Naive thymus-derived CD4-positive, alpha-beta T cell (primary cell): ENCODE measurements at regions not wholly inside any gene's neighbourhood (a gene's known extent, or its start where the extent isn't known, plus 50 kb on each side); places are given as distances from the start of the nearest gene placed in this dataset.

Source experiments
- ATAC-seq: fragments of 150-1000 bp; cut with Tn5 transposase; 2 replicates; pipeline ENCODE4 v1.10.0; 2021; ENCODE audit warnings: mild to moderate bottlenecking, moderate library complexity
- CTCF ChIA-PET: fragments of 350-600 bp; sonication (Branson Sonifier 250); formaldehyde crosslinking; loops from one replicate; lab custom pipeline; 2021; ENCODE audit warnings: antibody characterized with exemption; lab: Charles Lee
- POLR2A ChIA-PET: fragments of 350-600 bp; sonication (Branson Sonifier 250); formaldehyde crosslinking; loops from one replicate; lab custom pipeline; 2021; ENCODE audit warnings: antibody characterized with exemption, inconsistent platforms; lab: Charles Lee
- DNase-seq, 9 donors: peaks; one replicate each; pipeline versions ENCODE4 v3.0.0 to v3.0.0-alpha.2; 2020 to 2022; ENCODE audit warnings: mixed read lengths in 1 of 9
- H3K27ac ChIP-seq: one replicate; pipeline ENCODE4 v1.7.0; 2013; ENCODE audit warnings: mild to moderate bottlenecking, low read depth, low read length, moderate library complexity
- H3K27me3 ChIP-seq, 2 donors: one replicate each; pipeline ENCODE4 v1.7.0; 2013; ENCODE audit warnings: low read length in 2 of 2, mild to moderate bottlenecking in 2 of 2, moderate library complexity in 2 of 2; ENCODE audit not compliant: control insufficient read depth in 2 of 2, insufficient read depth in 2 of 2
- H3K36me3 ChIP-seq, 3 experiments: 1 replicate in 2 of 3; 2 replicates in 1 of 3; pipeline ENCODE4 v1.7.0; 2013; ENCODE audit warnings: low read length in 3 of 3, mild to moderate bottlenecking in 3 of 3, moderate library complexity in 1 of 3; ENCODE audit not compliant: insufficient read depth in 3 of 3, control insufficient read depth in 2 of 3
- H3K4me1 ChIP-seq, 2 donors: one replicate each; pipeline ENCODE4 v1.7.0; 2013; ENCODE audit warnings: low read length in 2 of 2, mild to moderate bottlenecking in 2 of 2, moderate library complexity in 1 of 2; ENCODE audit not compliant: control insufficient read depth in 2 of 2, insufficient read depth in 2 of 2
- H3K4me3 ChIP-seq: 2 replicates; pipeline ENCODE4 v1.7.0; 2013; ENCODE audit warnings: mild to moderate bottlenecking, low read length
- H3K9me3 ChIP-seq, 3 experiments: 1 replicate in 2 of 3; 2 replicates in 1 of 3; pipeline ENCODE4 v1.7.0; 2013; ENCODE audit warnings: low read length in 3 of 3; ENCODE audit not compliant: control insufficient read depth in 2 of 3
- H3K27ac Mint-ChIP-seq, 9 donors: one replicate each; pipeline ENCODE4 v1.8.0; 2020 to 2022; ENCODE audit warnings: mixed read lengths in 9 of 9, mild to moderate bottlenecking in 8 of 9, moderate library complexity in 5 of 9, inconsistent platforms in 2 of 9
- H3K27me3 Mint-ChIP-seq, 5 donors: one replicate each; pipeline ENCODE4 v1.8.0; 2021 to 2022; ENCODE audit warnings: mixed read lengths in 5 of 5, mild to moderate bottlenecking in 1 of 5
- H3K36me3 Mint-ChIP-seq, 5 donors: one replicate each; pipeline ENCODE4 v1.8.0; 2020 to 2022; ENCODE audit warnings: mixed read lengths in 5 of 5, mild to moderate bottlenecking in 3 of 5, inconsistent platforms in 1 of 5
- H3K4me1 Mint-ChIP-seq, 7 donors: one replicate each; pipeline ENCODE4 v1.8.0; 2020 to 2022; ENCODE audit warnings: mixed read lengths in 7 of 7, mild to moderate bottlenecking in 3 of 7, inconsistent platforms in 1 of 7
- H3K4me3 Mint-ChIP-seq, 10 donors: one replicate each; pipeline ENCODE4 v1.8.0; 2020 to 2022; ENCODE audit warnings: mild to moderate bottlenecking in 10 of 10, mixed read lengths in 10 of 10, moderate library complexity in 6 of 10, inconsistent platforms in 2 of 10
- H3K9me3 Mint-ChIP-seq, 11 donors: one replicate each; pipeline ENCODE4 v1.8.0; 2020 to 2022; ENCODE audit warnings: mixed read lengths in 11 of 11, mild to moderate bottlenecking in 4 of 11, inconsistent platforms in 1 of 11, moderate library complexity in 1 of 11
- intact Hi-C, 2 donors: fragments of 100-400 bp; cut with micrococcal nuclease; formaldehyde crosslinking; loops; one replicate each; pipeline ENCODE4 v1.15.1; 2023

DNA sequence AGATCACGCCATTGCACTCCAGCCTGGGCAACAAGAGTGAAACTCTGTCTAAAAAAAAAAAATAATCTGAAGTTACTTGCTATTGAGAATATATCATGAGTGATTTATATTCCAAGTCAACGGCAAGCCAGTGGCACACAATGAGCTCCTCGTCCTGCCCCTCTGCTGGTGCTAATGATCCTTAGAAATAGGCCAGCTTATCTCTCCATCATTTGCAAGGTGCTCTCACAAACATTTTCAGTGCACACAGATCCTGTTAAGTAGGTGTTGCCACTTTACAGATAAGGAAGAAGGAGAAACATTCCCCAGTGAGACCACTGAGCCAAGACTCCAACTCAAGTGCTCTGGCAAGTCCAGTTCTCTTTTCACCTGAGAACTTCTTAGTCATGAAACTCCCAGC lies 91.3 kb upstream of the GPR45 start:
- Mint-ChIP-seq H3K4me1 (no peaks in the 10 kb centered on the region), H3K36me3 (no peaks in the 10 kb centered on the region), H3K4me3 (no peak overlapping the region), H3K27ac (no peak overlapping the region), H3K27me3 (peaks cover 32 to 67% (median 53%) of the 10 kb centered on the region in 5 donors), H3K9me3 (peaks cover 0 to 5% (median 0%) of the 10 kb centered on the region in 11 donors)
- no peaks in the 10 kb centered on the region for H3K4me1 ChIP-seq
- ATAC-seq, result no peak
- H3K27ac ChIP-seq, result no peak overlapping the region
- ChIA-PET POLR2A (no interaction called here), CTCF (no interaction called here)
- no peak overlapping the region for H3K4me3 ChIP-seq
- intact Hi-C loops, result no loop called here
- H3K9me3 ChIP-seq, result no peaks in the 10 kb centered on the region
- H3K36me3 ChIP-seq, result no peaks in the 10 kb centered on the region
- no peak for DNase-seq
- no peaks in the 10 kb centered on the region for H3K27me3 ChIP-seq

DNA sequence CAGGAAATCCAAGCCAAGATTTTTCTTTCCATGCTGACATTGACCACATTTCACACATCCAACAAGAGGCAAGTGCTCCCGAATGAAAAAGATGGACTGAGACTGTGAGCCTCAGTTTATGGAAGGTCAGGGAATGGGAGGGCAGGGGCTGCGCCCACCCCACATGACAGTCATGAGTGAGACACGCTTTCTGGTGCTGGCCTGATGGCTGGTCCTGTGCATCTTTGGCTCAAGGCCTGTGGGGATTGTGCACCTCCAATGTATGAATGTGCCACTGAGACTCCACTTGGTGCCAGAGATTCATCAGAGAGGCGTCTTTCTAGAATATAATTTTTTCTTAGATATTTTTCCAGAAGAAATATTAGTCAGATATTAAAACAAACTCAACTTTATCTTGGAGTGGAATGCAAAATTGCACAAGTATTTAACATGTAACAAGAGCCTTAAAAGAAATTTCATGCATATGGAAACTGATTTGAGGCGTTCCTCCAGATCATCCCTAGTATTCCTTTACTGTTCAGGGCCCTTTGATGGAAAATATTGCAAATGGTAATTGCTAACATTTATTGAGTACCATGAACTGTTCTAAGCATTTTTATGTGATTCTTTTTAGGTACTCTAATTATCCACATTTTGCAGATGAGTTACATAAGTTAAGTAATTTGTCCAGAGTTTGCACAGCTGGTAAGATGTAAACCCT lies 87.3 kb upstream of the GPR45 start:
- Mint-ChIP-seq H3K27ac (no peak overlapping the region), H3K9me3 (peaks cover 0 to 35% (median 16%) of the 10 kb centered on the region in 11 donors), H3K4me1 (no peaks in the 10 kb centered on the region), H3K36me3 (peaks cover 0 to 4% (median 0%) of the 10 kb centered on the region in 5 donors), H3K27me3 (peaks cover 44 to 66% (median 58%) of the 10 kb centered on the region in 5 donors), H3K4me3 (no peak overlapping the region)
- DNase-seq (no peak), ATAC-seq (no peak)
- ChIA-PET POLR2A (interaction anchor here (0.7 kb wide), 1 partner anchor 1143 kb away, joined by 4 read pairs; no protein-coding TSS in a partner anchor), CTCF (no interaction called here)
- Histone ChIP-seq H3K27me3 (no peaks in the 10 kb centered on the region), H3K4me3 (no peak overlapping the region), H3K4me1 (no peaks in the 10 kb centered on the region), H3K27ac (no peak overlapping the region), H3K36me3 (no peaks in the 10 kb centered on the region), H3K9me3 (no peaks in the 10 kb centered on the region)
- intact Hi-C loops, result no loop called here

DNA sequence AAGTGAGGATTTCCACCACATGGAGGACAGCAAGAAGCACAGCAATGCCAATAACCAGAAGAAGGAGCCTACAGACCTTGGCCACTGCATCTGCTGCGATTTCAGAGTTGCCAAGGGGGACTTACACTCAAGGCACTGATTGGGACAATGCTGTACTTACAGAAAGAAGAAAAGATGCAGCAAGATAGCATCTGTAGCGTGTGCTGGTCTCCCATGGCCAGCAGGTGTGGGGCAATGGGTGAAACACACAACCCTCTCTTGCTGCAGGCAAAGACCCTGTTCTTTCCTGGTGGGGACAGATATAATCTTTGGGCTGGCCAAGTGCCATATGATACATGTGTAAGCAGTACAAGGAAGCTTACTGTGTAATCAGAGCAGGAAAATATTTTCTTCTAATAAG lies 85.4 kb upstream of the GPR45 start:
- ChIA-PET POLR2A (no interaction called here), CTCF (no interaction called here)
- H3K27ac ChIP-seq, result no peak overlapping the region
- H3K9me3 ChIP-seq, result no peaks in the 10 kb centered on the region
- H3K4me3 ChIP-seq, result no peak overlapping the region
- Mint-ChIP-seq H3K27ac (no peak overlapping the region), H3K4me1 (no peaks in the 10 kb centered on the region), H3K36me3 (peaks cover 0 to 4% (median 0%) of the 10 kb centered on the region in 5 donors), H3K4me3 (no peak overlapping the region), H3K9me3 (peaks cover 0 to 35% (median 16%) of the 10 kb centered on the region in 11 donors), H3K27me3 (peaks cover 45 to 63% (median 52%) of the 10 kb centered on the region in 5 donors)
- no peaks in the 10 kb centered on the region for H3K4me1 ChIP-seq
- H3K27me3 ChIP-seq, result no peaks in the 10 kb centered on the region
- H3K36me3 ChIP-seq, result no peaks in the 10 kb centered on the region
- intact Hi-C loops, result no loop called here
- no peak for DNase-seq
- no peak for ATAC-seq

DNA sequence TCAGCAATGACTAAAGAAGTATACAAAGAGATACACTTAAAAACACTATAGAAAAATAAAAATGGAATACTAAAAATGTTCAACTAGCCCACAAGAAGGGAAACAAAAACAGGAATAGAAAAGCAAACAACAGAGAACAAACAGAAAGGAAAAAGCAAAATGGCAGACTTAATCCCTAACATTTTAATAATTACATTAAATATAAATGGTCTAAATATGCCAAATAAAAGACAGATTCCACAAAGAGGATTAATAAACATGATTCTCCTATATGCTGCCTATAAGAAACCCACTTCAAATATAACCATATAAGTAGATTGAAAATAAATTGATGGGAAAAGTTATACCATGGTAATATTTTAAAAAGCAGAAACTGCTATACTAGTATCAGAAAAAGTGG lies 83.5 kb upstream of the GPR45 start:
- ATAC-seq, result no peak
- Histone ChIP-seq H3K27ac (no peak overlapping the region), H3K9me3 (peaks cover 0 to 3% (median 0%) of the 10 kb centered on the region in 3 experiments), H3K4me1 (no peaks in the 10 kb centered on the region), H3K36me3 (no peaks in the 10 kb centered on the region), H3K27me3 (no peaks in the 10 kb centered on the region), H3K4me3 (no peak overlapping the region)
- H3K27ac Mint-ChIP-seq, result no peak overlapping the region
- ChIA-PET CTCF (no interaction called here), POLR2A (no interaction called here)
- H3K4me1 Mint-ChIP-seq, result no peaks in the 10 kb centered on the region
- peaks cover 0 to 4% (median 0%) of the 10 kb centered on the region in 5 donors for H3K36me3 Mint-ChIP-seq
- DNase-seq, result no peak
- peaks cover 0 to 38% (median 16%) of the 10 kb centered on the region in 11 donors for H3K9me3 Mint-ChIP-seq
- no peak overlapping the region for H3K4me3 Mint-ChIP-seq
- H3K27me3 Mint-ChIP-seq, result peaks cover 39 to 53% (median 42%) of the 10 kb centered on the region in 5 donors
- intact Hi-C loops, result no loop called here

DNA sequence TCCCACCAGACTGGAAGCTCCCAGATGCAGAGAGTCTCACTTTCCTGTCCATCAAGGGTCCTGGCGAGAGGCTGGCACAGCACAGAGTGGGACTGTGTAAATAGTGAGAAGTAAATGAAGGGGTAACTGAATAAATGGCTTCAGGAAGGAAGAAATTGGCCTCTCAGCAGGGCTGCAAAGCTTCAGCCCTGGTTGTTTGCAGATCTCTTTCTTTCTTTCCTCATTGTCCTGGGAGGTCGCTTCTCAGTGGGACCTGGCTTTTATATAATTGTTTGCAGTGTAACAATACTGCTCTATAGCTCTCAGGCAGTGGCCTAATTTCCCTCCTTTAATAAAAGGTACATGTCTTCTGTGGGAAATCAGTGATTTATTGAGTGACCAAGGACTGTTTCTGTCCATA lies 74.9 kb upstream of the GPR45 start:
- no peaks in the 10 kb centered on the region for H3K27me3 ChIP-seq
- Mint-ChIP-seq H3K4me3 (no peak overlapping the region), H3K27ac (no peak overlapping the region), H3K27me3 (peaks cover 10 to 28% (median 17%) of the 10 kb centered on the region in 5 donors), H3K4me1 (no peaks in the 10 kb centered on the region), H3K36me3 (no peaks in the 10 kb centered on the region), H3K9me3 (peaks cover 0 to 4% (median 0%) of the 10 kb centered on the region in 11 donors)
- H3K9me3 ChIP-seq, result peaks cover 0 to 3% (median 0%) of the 10 kb centered on the region in 3 experiments
- ChIA-PET POLR2A (no interaction called here), CTCF (no interaction called here)
- ATAC-seq (no peak), DNase-seq (no peak)
- H3K4me3 ChIP-seq, result no peak overlapping the region
- H3K36me3 ChIP-seq, result no peaks in the 10 kb centered on the region
- intact Hi-C loops, result no loop called here
- no peak overlapping the region for H3K27ac ChIP-seq
- no peaks in the 10 kb centered on the region for H3K4me1 ChIP-seq

DNA sequence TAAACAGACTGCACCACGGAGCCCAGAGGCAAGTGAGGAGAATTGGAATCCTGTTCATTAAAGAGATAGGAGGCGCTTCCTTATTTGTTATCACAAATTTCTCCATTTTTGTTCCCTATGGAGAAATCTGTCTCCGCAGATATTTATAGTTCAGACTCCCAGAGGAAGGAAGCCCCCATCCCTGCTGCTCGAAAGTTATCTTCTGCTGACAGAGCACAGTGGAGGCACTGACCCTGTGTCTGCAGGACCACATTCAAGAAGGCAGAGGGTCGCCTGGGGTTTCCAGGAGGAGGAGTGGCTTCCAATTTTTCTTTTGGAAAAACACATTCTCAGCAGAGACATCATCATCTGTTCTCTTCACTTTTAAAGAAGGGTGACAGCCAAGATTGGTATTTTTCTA lies 73.0 kb upstream of the GPR45 start:
- Mint-ChIP-seq H3K9me3 (peaks cover 0 to 1% (median 0%) of the 10 kb centered on the region in 11 donors), H3K4me1 (no peaks in the 10 kb centered on the region), H3K4me3 (no peak overlapping the region), H3K36me3 (no peaks in the 10 kb centered on the region), H3K27me3 (peaks cover 10 to 33% (median 22%) of the 10 kb centered on the region in 5 donors), H3K27ac (no peak overlapping the region)
- no peaks in the 10 kb centered on the region for H3K27me3 ChIP-seq
- H3K9me3 ChIP-seq, result no peaks in the 10 kb centered on the region
- POLR2A ChIA-PET, result no interaction called here
- CTCF ChIA-PET, result no interaction called here
- intact Hi-C loops, result no loop called here
- DNase-seq (no peak), ATAC-seq (no peak)
- H3K36me3 ChIP-seq, result no peaks in the 10 kb centered on the region
- no peak overlapping the region for H3K4me3 ChIP-seq
- H3K27ac ChIP-seq, result no peak overlapping the region
- H3K4me1 ChIP-seq, result no peaks in the 10 kb centered on the region

DNA sequence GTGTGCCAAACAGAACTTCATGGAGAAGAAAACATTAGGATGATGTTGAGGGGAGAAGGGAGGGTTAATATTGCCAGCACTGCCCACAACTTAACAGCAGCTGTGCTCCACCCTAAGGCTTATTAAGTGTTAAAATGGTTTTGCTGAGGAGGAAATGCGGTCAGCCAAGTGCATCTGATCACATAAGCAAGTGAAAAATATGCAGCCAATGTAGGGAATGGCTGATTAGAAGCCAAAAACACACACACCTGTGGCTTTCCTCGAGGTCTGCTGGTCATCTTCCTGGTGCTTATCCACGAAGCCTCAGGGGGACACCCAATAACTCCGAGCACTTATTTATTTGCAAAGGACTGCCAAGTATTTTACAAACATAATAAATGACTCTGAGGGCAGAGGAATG lies 66.3 kb upstream of the GPR45 start:
- POLR2A ChIA-PET, result no interaction called here
- H3K27me3 Mint-ChIP-seq, result peaks cover 12 to 30% (median 25%) of the 10 kb centered on the region in 5 donors
- no peak overlapping the region for H3K27ac Mint-ChIP-seq
- DNase-seq, result no peak
- peak; percentile 20 for ATAC-seq
- intact Hi-C loops, result no loop called here
- CTCF ChIA-PET, result no interaction called here
- no peak overlapping the region for H3K4me3 Mint-ChIP-seq
- H3K27ac ChIP-seq, result no peak overlapping the region
- H3K4me3 ChIP-seq, result no peak overlapping the region
- no peaks in the 10 kb centered on the region for H3K9me3 ChIP-seq
- no peaks in the 10 kb centered on the region for H3K36me3 Mint-ChIP-seq
- H3K36me3 ChIP-seq, result no peaks in the 10 kb centered on the region
- peaks cover 0 to 1% (median 0%) of the 10 kb centered on the region in 11 donors for H3K9me3 Mint-ChIP-seq
- peaks cover 0 to 17% of the 10 kb centered on the region in 2 donors for H3K4me1 ChIP-seq
- no peaks in the 10 kb centered on the region for H3K27me3 ChIP-seq
- peaks cover 0 to 2% (median 0%) of the 10 kb centered on the region in 7 donors for H3K4me1 Mint-ChIP-seq
